ENCODE measurements at regions not wholly inside any gene's neighbourhood (a gene's known extent, or its start where the extent isn't known, plus 50 kb on each side); places are given as distances from the start of the nearest gene placed in this dataset.
A peak's percentile ranks its signal among the peaks of the same experiment; 100 is the strongest.

GRCh38 chr4:147054228-147054872, 108.7 kb upstream of the TTC29 start:
- DNase-seq (ENCODE audit: low read depth), result peak; percentile 57

GRCh38 chr4:147056940-147057610, 111.4 kb upstream of the TTC29 start:
- peak; percentile 48 for DNase-seq (ENCODE audit: low read depth)

- DNase-seq (ENCODE audit: low read depth), result peak; percentile 54
Measured at GRCh38 chr4:147057611-147058190, 112.0 kb upstream of the TTC29 start.

GRCh38 chr4:147059064-147059731, 113.5 kb upstream of the TTC29 start:
- no peak for DNase-seq (ENCODE audit: low read depth)

GRCh38 chr4:147060151-147060931, 114.7 kb upstream of the TTC29 start:
- DNase-seq (ENCODE audit: low read depth), result peak; percentile 97

- DNase-seq (ENCODE audit: low read depth), result no peak
Measured at GRCh38 chr4:147064856-147065255, 119.2 kb upstream of the TTC29 start.

- DNase-seq (ENCODE audit: low read depth), result no peak
Measured at GRCh38 chr4:147068564-147068963, 122.9 kb upstream of the TTC29 start.

GRCh38 chr4:147071209-147071740, 125.6 kb upstream of the TTC29 start:
- peak; percentile 52 for DNase-seq (ENCODE audit: low read depth)

GRCh38 chr4:147076179-147076578, 130.5 kb upstream of the TTC29 start:
- no peak for DNase-seq (ENCODE audit: low read depth)

GRCh38 chr4:147076728-147077127, 131.1 kb upstream of the TTC29 start:
- DNase-seq (ENCODE audit: low read depth), result no peak

GRCh38 chr4:147078362-147078761, 132.7 kb upstream of the TTC29 start:
- DNase-seq (ENCODE audit: low read depth), result peak; percentile 94

- DNase-seq (ENCODE audit: low read depth), result no peak
Measured at GRCh38 chr4:147078875-147079658, 133.4 kb upstream of the TTC29 start.

GRCh38 chr4:147084861-147085260, 139.2 kb upstream of the TTC29 start:
- no peak for DNase-seq (ENCODE audit: low read depth)

GRCh38 chr4:147085781-147086180, 140.1 kb upstream of the TTC29 start:
- peak; percentile 42 for DNase-seq (ENCODE audit: low read depth)

GRCh38 chr4:147088146-147088545, 142.5 kb upstream of the TTC29 start:
- DNase-seq (ENCODE audit: low read depth), result no peak

GRCh38 chr4:147090486-147090885, 144.8 kb upstream of the TTC29 start:
- DNase-seq (ENCODE audit: low read depth), result no peak

GRCh38 chr4:147093206-147093605, 147.5 kb upstream of the TTC29 start:
- DNase-seq (ENCODE audit: low read depth), result no peak

- DNase-seq (ENCODE audit: low read depth), result no peak
Measured at GRCh38 chr4:147094238-147094637, 148.6 kb upstream of the TTC29 start.

GRCh38 chr4:147096667-147097604, 151.3 kb upstream of the TTC29 start:
- peak; percentile 82 for DNase-seq (ENCODE audit: low read depth)

- no peak for DNase-seq (ENCODE audit: low read depth)
Measured at GRCh38 chr4:147101678-147102077, 156.0 kb upstream of the TTC29 start.

Measured in amniotic epithelial cell (primary cell).